K562 (cell line): ENCODE measurements at regions not wholly inside any gene's neighbourhood (a gene's known extent, or its start where the extent isn't known, plus 50 kb on each side); places are given as distances from the start of the nearest gene placed in this dataset.

ENCODE experiments used
- ATAC-seq: fragments of 200-7000 bp; cut with Tn5 transposase; 3 replicates; pipeline ENCODE4 v1.9.1; 2020; ENCODE audit warnings: moderate library complexity
- BruUV-seq: library from RNA; stranded (reverse); fragments of 400-500 nt; replicated peaks from 2 replicates; lab custom pipeline; 2021; lab: Mats Ljungman, UMichigan
- CTCF ChIA-PET: fragments of 300-600 bp; formaldehyde crosslinking; extraction: SDS; loops from one replicate; lab custom pipeline; 2021; ENCODE audit warnings: low intra/inter-chr PET ratio; lab: Yijun Ruan, JAX
- POLR2A ChIA-PET: fragments of 300-600, 350-650 bp; sonication (Branson Sonifier 250); formaldehyde crosslinking; extraction: SDS; loops from one replicate; lab custom pipeline; 2021; ENCODE audit warnings: antibody characterized with exemption, inconsistent platforms; lab: Yijun Ruan, JAX
- DNase-seq, 4 experiments: peaks; one replicate each; pipeline versions ENCODE4 v3.0.0 to v3.0.0-alpha.2; 2011 to 2018; ENCODE audit warnings: low spot score in 3 of 4, mixed read lengths in 3 of 4; ENCODE audit errors: extremely low read depth in 1 of 4
- FAIRE-seq: peaks from 2 replicates; lab custom pipeline; 2011; peaks lifted over from hg19 to GRCh38; lab: Jason Lieb, UNC
- H2AFZ ChIP-seq: 2 replicates; pipeline ENCODE4 v1.6.0; 2011; ENCODE audit warnings: low read depth, low read length, control low read depth, inconsistent platforms
- H3K27ac ChIP-seq: fragments of 200-600 bp; 3 replicates; pipeline ENCODE4 v1.8.0; 2011; ENCODE audit warnings: low read depth, mild to moderate bottlenecking, control low read depth, inconsistent platforms, low read length, moderate library complexity, mixed read lengths; ENCODE audit errors: extremely low read depth
- H3K27me3 ChIP-seq, 2 experiments: fragments of 300-600 bp in 1 of 2; 2 replicates in 1 of 2; 3 replicates in 1 of 2; pipeline versions ENCODE4 v1.6.0 to v1.8.0; 2011; ENCODE audit warnings: inconsistent platforms in 2 of 2, low read length in 2 of 2, mild to moderate bottlenecking in 1 of 2, mixed read lengths in 1 of 2, moderate library complexity in 1 of 2; ENCODE audit not compliant: control insufficient read depth in 2 of 2, insufficient read depth in 2 of 2
- H3K36me3 ChIP-seq: fragments of 300-600 bp; 3 replicates; pipeline ENCODE4 v1.8.0; 2011; ENCODE audit warnings: mild to moderate bottlenecking, low read length, inconsistent platforms; ENCODE audit not compliant: control insufficient read depth, insufficient read depth
- H3K4me1 ChIP-seq, 2 experiments: fragments of 200-600 bp in 1 of 2; replicated peaks in 1 of 2; 2 replicates in 1 of 2; 3 replicates in 1 of 2; pipeline versions ENCODE4 v1.5.1 to v1.8.0; 2011; ENCODE audit warnings: inconsistent platforms in 2 of 2, low read length in 2 of 2, mild to moderate bottlenecking in 1 of 2, mixed read lengths in 1 of 2, moderate library complexity in 1 of 2; ENCODE audit not compliant: control insufficient read depth in 2 of 2, insufficient read depth in 2 of 2
- H3K4me2 ChIP-seq: 2 replicates; pipeline ENCODE4 v1.6.1; 2011; ENCODE audit warnings: low read length, control low read depth, inconsistent platforms, mixed read lengths; ENCODE audit not compliant: insufficient read depth
- H3K4me3 ChIP-seq: fragments of 200-600 bp; sonication (generic), shearing (Covaris generic); 2 replicates; pipeline ENCODE4 v1.5.1; 2016; ENCODE audit warnings: control low read depth, inconsistent platforms
- H3K79me2 ChIP-seq: fragments of 200-600 bp; 3 replicates; pipeline ENCODE4 v1.8.0; 2011; ENCODE audit warnings: low read length, inconsistent platforms; ENCODE audit not compliant: control insufficient read depth, insufficient read depth
- H3K9ac ChIP-seq, 2 experiments: 2 replicates each; pipeline versions ENCODE4 v1.6.0 to v1.6.1; 2011; ENCODE audit warnings: low read depth in 2 of 2, low read length in 2 of 2, control low read depth in 1 of 2, inconsistent platforms in 1 of 2, mild to moderate bottlenecking in 1 of 2, mixed read lengths in 1 of 2; ENCODE audit not compliant: insufficient read depth in 1 of 2
- H3K9me1 ChIP-seq: one replicate; pipeline ENCODE4 v1.6.0; 2011; ENCODE audit warnings: inconsistent platforms, mild to moderate bottlenecking, low read length, moderate library complexity; ENCODE audit not compliant: control insufficient read depth, insufficient read depth
- H3K9me3 ChIP-seq: replicated peaks from 2 replicates; pipeline ENCODE4 v1.5.1; 2011; ENCODE audit warnings: low read depth, low read length, inconsistent platforms; ENCODE audit not compliant: control insufficient read depth, insufficient read depth
- H4K20me1 ChIP-seq: replicated peaks from 2 replicates; pipeline ENCODE4 v1.6.1; 2011; ENCODE audit warnings: low read length, inconsistent platforms, mixed read lengths; ENCODE audit not compliant: control insufficient read depth, insufficient read depth
- MIER1 ChIP-seq: fragments of 450-650 bp; IDR thresholded peaks from 2 replicates; pipeline ENCODE4 v1.6.1; 2016; ENCODE audit warnings: antibody characterized with exemption, mild to moderate bottlenecking, low read depth
- MYNN ChIP-seq, 2 experiments: sonication (generic); formaldehyde crosslinking in 1 of 2; IDR thresholded peaks; 2 replicates each; pipeline versions ENCODE4 v1.5.0 to v1.6.1; 2016 to 2020; ENCODE audit warnings: antibody characterized with exemption in 1 of 2, missing genetic modification reagents in 1 of 2
- PML ChIP-seq: IDR thresholded peaks from 2 replicates; pipeline ENCODE4 v1.6.1; 2012; ENCODE audit warnings: low read length, inconsistent platforms
- TCF7L2 ChIP-seq: fragments of 150-350 bp; IDR thresholded peaks from 2 replicates; pipeline ENCODE4 v1.6.1; 2016; ENCODE audit warnings: low read depth, mild to moderate bottlenecking, low read length, moderate library complexity
- TRIM25 ChIP-seq: fragments of 450-650 bp; IDR thresholded peaks from 2 replicates; pipeline ENCODE4 v1.7.0; 2016; ENCODE audit warnings: borderline replicate concordance
- ZBTB1 ChIP-seq: sonication (generic); formaldehyde crosslinking; IDR thresholded peaks from 2 replicates; pipeline ENCODE4 v1.8.1; 2023; ENCODE audit warnings: missing genetic modification reagents, low read depth, mild to moderate bottlenecking, borderline replicate concordance
- ZBTB17 ChIP-seq: fragments of 450-650 bp; formaldehyde crosslinking; IDR thresholded peaks from 2 replicates; pipeline ENCODE4 v1.4.0; 2020; ENCODE audit warnings: mild to moderate bottlenecking
- ZNF609 ChIP-seq: sonication (generic); formaldehyde crosslinking; IDR thresholded peaks from 2 replicates; pipeline ENCODE4 v1.8.1; 2023; ENCODE audit warnings: missing genetic modification reagents, mild to moderate bottlenecking, borderline replicate concordance
- WGBS: fragments of 100-300 bp; shearing (Covaris generic); methylation state at CpG from one replicate; pipeline ENCODE4 v1.1.6; 2016; ENCODE audit warnings: low coverage, mixed read lengths; ENCODE audit not compliant: insufficient coverage; ENCODE audit errors: missing lambda C conversion rate; 5-methylcytosine and 5-hydroxymethylcytosine counted together
- in situ Hi-C: fragments of 300-500 bp; cut with MboI; formaldehyde crosslinking; loops from 4 replicates; pipeline ENCODE4 v1.15.0; 2018; ENCODE audit warnings: inconsistent platforms, mixed read lengths
- intact Hi-C: fragments of 100-400 bp; cut with micrococcal nuclease; formaldehyde crosslinking; loops from 2 replicates; pipeline ENCODE4 v1.14.2; 2022

- no peak for ATAC-seq
- intact Hi-C loops (no loop called here), in situ Hi-C loops (no loop called here)
- 4% methylated on average over 3 of the region's 4 CpGs for WGBS
- Histone ChIP-seq H3K9ac (no peak overlapping the region), H3K79me2 (no peaks in the 10 kb centered on the region), H4K20me1 (no peaks in the 10 kb centered on the region), H3K4me2 (no peak overlapping the region), H3K9me1 (no peaks in the 10 kb centered on the region), H3K27me3 (no peaks in the 10 kb centered on the region), H3K9me3 (no peaks in the 10 kb centered on the region; the same call in 1 of the 2 replicates), H3K4me1 (no peaks in the 10 kb centered on the region), H3K4me3 (no peak overlapping the region), H3K36me3 (no peaks in the 10 kb centered on the region), H3K27ac (no peak overlapping the region), H2AFZ (no peak overlapping the region)
- FAIRE-seq: no peak
- no peak for TF ChIP-seq ZBTB1 (CRISPR knock-in tag)
- no peak for TF ChIP-seq ZBTB17 (CRISPR knock-in tag)
- TF ChIP-seq TCF7L2: no peak
- no peak for TF ChIP-seq MYNN (IDR thresholded peaks at IDR 0.05)
- no peak for TF ChIP-seq MYNN (CRISPR knock-in tag; IDR thresholded peaks at IDR 0.05)
- no peak for TF ChIP-seq MIER1
- no peak for TF ChIP-seq TRIM25
- no peak for TF ChIP-seq ZNF609
- no peak for TF ChIP-seq PML
- no TSS peak for BruUV-seq
- no peak for DNase-seq
- POLR2A ChIA-PET: no interaction called here
- CTCF ChIA-PET: no interaction called here
Observed at GRCh38 chr5:98360548-98360947, 412.9 kb upstream of the RGMB start.
